ENCODE measurements at regions not wholly inside any gene's neighbourhood (a gene's known extent, or its start where the extent isn't known, plus 50 kb on each side); places are given as distances from the start of the nearest gene placed in this dataset.

DNA sequence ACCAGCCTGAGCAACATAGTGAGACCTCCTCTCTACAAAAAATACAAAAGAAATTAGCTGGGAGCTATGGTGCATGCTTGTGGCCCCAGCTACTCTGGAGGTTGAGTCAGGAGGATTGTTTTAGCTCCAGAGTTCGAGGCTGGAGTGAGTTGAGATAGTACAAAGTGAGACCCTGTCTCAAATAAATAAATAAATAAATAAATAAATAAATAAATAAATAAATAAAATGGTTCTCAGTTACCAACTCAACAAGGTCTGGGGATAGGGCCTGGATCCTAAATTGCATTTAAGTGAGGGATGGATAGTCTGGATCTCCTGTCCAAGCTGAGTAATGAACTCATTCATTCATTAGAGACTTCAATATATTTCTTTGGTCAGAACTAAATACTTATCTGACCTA, 115.7 kb upstream of the IL1RAPL2 start:
- TF ChIP-seq RAD21 (IDR thresholded peaks at IDR 0.05): no peak
- TF ChIP-seq EGR1 (IDR thresholded peaks at IDR 0.05; ENCODE audit: low read depth in 2 of 2): no peak
- TF ChIP-seq, protein P1, sequence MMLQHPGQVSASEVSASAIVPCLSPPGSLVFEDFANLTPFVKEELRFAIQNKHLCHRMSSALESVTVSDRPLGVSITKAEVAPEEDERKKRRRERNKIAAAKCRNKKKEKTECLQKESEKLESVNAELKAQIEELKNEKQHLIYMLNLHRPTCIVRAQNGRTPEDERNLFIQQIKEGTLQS (IDR thresholded peaks at IDR 0.05): no peak
- TF ChIP-seq, protein P2, sequence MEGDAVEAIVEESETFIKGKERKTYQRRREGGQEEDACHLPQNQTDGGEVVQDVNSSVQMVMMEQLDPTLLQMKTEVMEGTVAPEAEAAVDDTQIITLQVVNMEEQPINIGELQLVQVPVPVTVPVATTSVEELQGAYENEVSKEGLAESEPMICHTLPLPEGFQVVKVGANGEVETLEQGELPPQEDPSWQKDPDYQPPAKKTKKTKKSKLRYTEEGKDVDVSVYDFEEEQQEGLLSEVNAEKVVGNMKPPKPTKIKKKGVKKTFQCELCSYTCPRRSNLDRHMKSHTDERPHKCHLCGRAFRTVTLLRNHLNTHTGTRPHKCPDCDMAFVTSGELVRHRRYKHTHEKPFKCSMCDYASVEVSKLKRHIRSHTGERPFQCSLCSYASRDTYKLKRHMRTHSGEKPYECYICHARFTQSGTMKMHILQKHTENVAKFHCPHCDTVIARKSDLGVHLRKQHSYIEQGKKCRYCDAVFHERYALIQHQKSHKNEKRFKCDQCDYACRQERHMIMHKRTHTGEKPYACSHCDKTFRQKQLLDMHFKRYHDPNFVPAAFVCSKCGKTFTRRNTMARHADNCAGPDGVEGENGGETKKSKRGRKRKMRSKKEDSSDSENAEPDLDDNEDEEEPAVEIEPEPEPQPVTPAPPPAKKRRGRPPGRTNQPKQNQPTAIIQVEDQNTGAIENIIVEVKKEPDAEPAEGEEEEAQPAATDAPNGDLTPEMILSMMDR (IDR thresholded peaks at IDR 0.05; ENCODE audit: low read depth, low read length, missing input control): no peak
- TF ChIP-seq SP1 (IDR thresholded peaks at IDR 0.05): no peak
- TF ChIP-seq, protein P3, sequence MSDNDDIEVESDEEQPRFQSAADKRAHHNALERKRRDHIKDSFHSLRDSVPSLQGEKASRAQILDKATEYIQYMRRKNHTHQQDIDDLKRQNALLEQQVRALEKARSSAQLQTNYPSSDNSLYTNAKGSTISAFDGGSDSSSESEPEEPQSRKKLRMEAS (IDR thresholded peaks at IDR 0.05): no peak
